ENCODE measurements at regions not wholly inside any gene's neighbourhood (a gene's known extent, or its start where the extent isn't known, plus 50 kb on each side); places are given as distances from the start of the nearest gene placed in this dataset.

- ChIA-PET CTCF (no interaction called here), POLR2A (no interaction called here)
- WGBS (ENCODE audit: low lambda C conversion rate): 55% methylated on average over 2 of the region's 2 CpGs
- no peaks in the 10 kb centered on the region for H3K79me2 ChIP-seq (ENCODE audit: insufficient read depth)
- no peaks in the 10 kb centered on the region for H3K9me3 ChIP-seq
- H3K9ac ChIP-seq: no peak overlapping the region
- no peaks in the 10 kb centered on the region for H3K27me3 ChIP-seq (ENCODE audit: insufficient read depth)
- no peak overlapping the region for H2AFZ ChIP-seq (ENCODE audit: low read depth)
- H3K4me1 ChIP-seq (ENCODE audit: control insufficient read depth in 1 of 2, insufficient read depth in 2 of 2, low read depth in 1 of 2, low read length in 1 of 2): no peaks in the 10 kb centered on the region
- TF ChIP-seq, protein P1, sequence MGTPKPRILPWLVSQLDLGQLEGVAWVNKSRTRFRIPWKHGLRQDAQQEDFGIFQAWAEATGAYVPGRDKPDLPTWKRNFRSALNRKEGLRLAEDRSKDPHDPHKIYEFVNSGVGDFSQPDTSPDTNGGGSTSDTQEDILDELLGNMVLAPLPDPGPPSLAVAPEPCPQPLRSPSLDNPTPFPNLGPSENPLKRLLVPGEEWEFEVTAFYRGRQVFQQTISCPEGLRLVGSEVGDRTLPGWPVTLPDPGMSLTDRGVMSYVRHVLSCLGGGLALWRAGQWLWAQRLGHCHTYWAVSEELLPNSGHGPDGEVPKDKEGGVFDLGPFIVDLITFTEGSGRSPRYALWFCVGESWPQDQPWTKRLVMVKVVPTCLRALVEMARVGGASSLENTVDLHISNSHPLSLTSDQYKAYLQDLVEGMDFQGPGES (IDR thresholded peaks at IDR 0.05; ENCODE audit: low read depth, low read length): no peak
- TF ChIP-seq NFIC (IDR thresholded peaks at IDR 0.05; ENCODE audit: borderline replicate concordance): no peak
- no peak for TF ChIP-seq TAF1 (IDR thresholded peaks at IDR 0.05; ENCODE audit: borderline replicate concordance, low read depth, low read length)
- TF ChIP-seq GABPA (IDR thresholded peaks at IDR 0.05; ENCODE audit: low read depth): no peak
- no peak for TF ChIP-seq EZH2phosphoT487 (IDR thresholded peaks at IDR 0.05; ENCODE audit: borderline replicate concordance, low read depth)
- TF ChIP-seq MEF2A (IDR thresholded peaks at IDR 0.05; ENCODE audit: borderline replicate concordance, low read depth): no peak
- TF ChIP-seq RAD21 (IDR thresholded peaks at IDR 0.05; ENCODE audit: low read length): no peak
- TF ChIP-seq, protein P2, sequence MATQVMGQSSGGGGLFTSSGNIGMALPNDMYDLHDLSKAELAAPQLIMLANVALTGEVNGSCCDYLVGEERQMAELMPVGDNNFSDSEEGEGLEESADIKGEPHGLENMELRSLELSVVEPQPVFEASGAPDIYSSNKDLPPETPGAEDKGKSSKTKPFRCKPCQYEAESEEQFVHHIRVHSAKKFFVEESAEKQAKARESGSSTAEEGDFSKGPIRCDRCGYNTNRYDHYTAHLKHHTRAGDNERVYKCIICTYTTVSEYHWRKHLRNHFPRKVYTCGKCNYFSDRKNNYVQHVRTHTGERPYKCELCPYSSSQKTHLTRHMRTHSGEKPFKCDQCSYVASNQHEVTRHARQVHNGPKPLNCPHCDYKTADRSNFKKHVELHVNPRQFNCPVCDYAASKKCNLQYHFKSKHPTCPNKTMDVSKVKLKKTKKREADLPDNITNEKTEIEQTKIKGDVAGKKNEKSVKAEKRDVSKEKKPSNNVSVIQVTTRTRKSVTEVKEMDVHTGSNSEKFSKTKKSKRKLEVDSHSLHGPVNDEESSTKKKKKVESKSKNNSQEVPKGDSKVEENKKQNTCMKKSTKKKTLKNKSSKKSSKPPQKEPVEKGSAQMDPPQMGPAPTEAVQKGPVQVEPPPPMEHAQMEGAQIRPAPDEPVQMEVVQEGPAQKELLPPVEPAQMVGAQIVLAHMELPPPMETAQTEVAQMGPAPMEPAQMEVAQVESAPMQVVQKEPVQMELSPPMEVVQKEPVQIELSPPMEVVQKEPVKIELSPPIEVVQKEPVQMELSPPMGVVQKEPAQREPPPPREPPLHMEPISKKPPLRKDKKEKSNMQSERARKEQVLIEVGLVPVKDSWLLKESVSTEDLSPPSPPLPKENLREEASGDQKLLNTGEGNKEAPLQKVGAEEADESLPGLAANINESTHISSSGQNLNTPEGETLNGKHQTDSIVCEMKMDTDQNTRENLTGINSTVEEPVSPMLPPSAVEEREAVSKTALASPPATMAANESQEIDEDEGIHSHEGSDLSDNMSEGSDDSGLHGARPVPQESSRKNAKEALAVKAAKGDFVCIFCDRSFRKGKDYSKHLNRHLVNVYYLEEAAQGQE (IDR thresholded peaks at IDR 0.05; ENCODE audit: low read depth, low read length): no peak
- TF ChIP-seq MAX (IDR thresholded peaks at IDR 0.05; ENCODE audit: low read depth): no peak
- no peak for TF ChIP-seq SMC3 (IDR thresholded peaks at IDR 0.05; ENCODE audit: low read depth, low read length)
- TF ChIP-seq YY1 (IDR thresholded peaks at IDR 0.05; ENCODE audit: low read depth): no peak
- no peak for TF ChIP-seq POLR2AphosphoS5 (IDR thresholded peaks at IDR 0.05; ENCODE audit: low read depth, low read length)
- TF ChIP-seq NRF1 (IDR thresholded peaks at IDR 0.05; ENCODE audit: low read depth, low read length): no peak
- no peak for TF ChIP-seq FOSL2 (IDR thresholded peaks at IDR 0.05; ENCODE audit: borderline replicate concordance, low read depth)
- TF ChIP-seq USF2 (IDR thresholded peaks at IDR 0.05; ENCODE audit: borderline replicate concordance, low read depth, low read length): no peak
- no peak for TF ChIP-seq RXRA (IDR thresholded peaks at IDR 0.05; ENCODE audit: borderline replicate concordance, low read depth)
- TF ChIP-seq, protein P3, sequence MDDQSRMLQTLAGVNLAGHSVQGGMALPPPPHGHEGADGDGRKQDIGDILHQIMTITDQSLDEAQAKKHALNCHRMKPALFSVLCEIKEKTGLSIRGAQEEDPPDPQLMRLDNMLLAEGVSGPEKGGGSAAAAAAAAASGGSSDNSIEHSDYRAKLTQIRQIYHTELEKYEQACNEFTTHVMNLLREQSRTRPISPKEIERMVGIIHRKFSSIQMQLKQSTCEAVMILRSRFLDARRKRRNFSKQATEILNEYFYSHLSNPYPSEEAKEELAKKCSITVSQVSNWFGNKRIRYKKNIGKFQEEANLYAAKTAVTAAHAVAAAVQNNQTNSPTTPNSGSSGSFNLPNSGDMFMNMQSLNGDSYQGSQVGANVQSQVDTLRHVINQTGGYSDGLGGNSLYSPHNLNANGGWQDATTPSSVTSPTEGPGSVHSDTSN (IDR thresholded peaks at IDR 0.05): no peak
- no peak for TF ChIP-seq RFX5 (IDR thresholded peaks at IDR 0.05; ENCODE audit: low read length)
- TF ChIP-seq CHD2 (IDR thresholded peaks at IDR 0.05; ENCODE audit: low read length, partially characterized antibody): no peak
- no peak for TF ChIP-seq TEAD4 (IDR thresholded peaks at IDR 0.05; ENCODE audit: borderline replicate concordance, insufficient read depth)
- no peak overlapping the region for H3K27ac ChIP-seq (ENCODE audit: low read depth in 2 of 2, low read length in 1 of 2)
- no peak overlapping the region for H3K4me3 ChIP-seq (ENCODE audit: low read depth in 2 of 2, low read length in 1 of 2)
- no peaks in the 10 kb centered on the region for H3F3A ChIP-seq (replicated peaks; ENCODE audit: insufficient read depth)
- no peak overlapping the region for H3K4me2 ChIP-seq
- no peaks in the 10 kb centered on the region for H3K9me2 ChIP-seq
- no peaks in the 10 kb centered on the region for H3K36me3 ChIP-seq (replicated peaks in 1 of 2; ENCODE audit: control insufficient read depth in 1 of 2, insufficient read depth in 2 of 2, low read length in 1 of 2)
- no peaks in the 10 kb centered on the region for H4K20me1 ChIP-seq (ENCODE audit: insufficient read depth)
- DNase-seq: no peak
These were observed 64.7 kb upstream of the PTPN13 start for GRCh38 chr4:86529436-86529835.

All from SK-N-SH (cell line).